ENCODE measurements at regions not wholly inside any gene's neighbourhood (a gene's known extent, or its start where the extent isn't known, plus 50 kb on each side); places are given as distances from the start of the nearest gene placed in this dataset.

- TF ChIP-seq, protein P1, sequence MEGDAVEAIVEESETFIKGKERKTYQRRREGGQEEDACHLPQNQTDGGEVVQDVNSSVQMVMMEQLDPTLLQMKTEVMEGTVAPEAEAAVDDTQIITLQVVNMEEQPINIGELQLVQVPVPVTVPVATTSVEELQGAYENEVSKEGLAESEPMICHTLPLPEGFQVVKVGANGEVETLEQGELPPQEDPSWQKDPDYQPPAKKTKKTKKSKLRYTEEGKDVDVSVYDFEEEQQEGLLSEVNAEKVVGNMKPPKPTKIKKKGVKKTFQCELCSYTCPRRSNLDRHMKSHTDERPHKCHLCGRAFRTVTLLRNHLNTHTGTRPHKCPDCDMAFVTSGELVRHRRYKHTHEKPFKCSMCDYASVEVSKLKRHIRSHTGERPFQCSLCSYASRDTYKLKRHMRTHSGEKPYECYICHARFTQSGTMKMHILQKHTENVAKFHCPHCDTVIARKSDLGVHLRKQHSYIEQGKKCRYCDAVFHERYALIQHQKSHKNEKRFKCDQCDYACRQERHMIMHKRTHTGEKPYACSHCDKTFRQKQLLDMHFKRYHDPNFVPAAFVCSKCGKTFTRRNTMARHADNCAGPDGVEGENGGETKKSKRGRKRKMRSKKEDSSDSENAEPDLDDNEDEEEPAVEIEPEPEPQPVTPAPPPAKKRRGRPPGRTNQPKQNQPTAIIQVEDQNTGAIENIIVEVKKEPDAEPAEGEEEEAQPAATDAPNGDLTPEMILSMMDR (IDR thresholded peaks at IDR 0.05), result no peak
Measured at GRCh38 chr2:19728125-19728524, 173.7 kb downstream of the TTC32 start.

- TF ChIP-seq, protein P1 (IDR thresholded peaks at IDR 0.05), result no peak
Measured at GRCh38 chr2:19725392-19725791, 176.4 kb downstream of the TTC32 start.

GRCh38 chr2:19723021-19723420, 178.8 kb downstream of the TTC32 start:
- TF ChIP-seq, protein P1 (IDR thresholded peaks at IDR 0.05), result no peak

GRCh38 chr2:19722531-19722971, 179.2 kb downstream of the TTC32 start:
- TF ChIP-seq, protein P1 (IDR thresholded peaks at IDR 0.05), result no peak

GRCh38 chr2:19720306-19720705, 181.5 kb downstream of the TTC32 start:
- TF ChIP-seq, protein P1 (IDR thresholded peaks at IDR 0.05), result no peak

DNA sequence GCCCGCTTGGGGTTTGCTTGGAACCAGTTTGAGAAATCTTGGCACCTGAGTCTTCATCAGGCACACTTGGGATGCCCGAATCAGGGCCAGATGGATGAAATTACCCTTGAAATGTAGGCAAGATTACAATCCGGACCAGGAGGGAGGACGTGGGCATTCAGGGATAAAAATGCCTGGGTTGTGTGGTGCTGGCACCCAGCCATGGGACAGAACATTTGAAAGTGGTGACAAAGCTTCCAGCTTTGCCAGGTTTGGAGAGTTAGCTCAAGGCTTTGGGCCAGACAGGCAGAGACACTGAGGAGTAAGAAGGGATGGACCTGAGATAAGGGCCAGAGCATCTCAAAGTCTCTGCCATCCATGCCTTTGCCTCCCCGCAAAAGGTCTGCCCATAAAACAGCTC, 182.2 kb downstream of the TTC32 start:
- TF ChIP-seq, protein P1 (IDR thresholded peaks at IDR 0.05), result no peak

DNA sequence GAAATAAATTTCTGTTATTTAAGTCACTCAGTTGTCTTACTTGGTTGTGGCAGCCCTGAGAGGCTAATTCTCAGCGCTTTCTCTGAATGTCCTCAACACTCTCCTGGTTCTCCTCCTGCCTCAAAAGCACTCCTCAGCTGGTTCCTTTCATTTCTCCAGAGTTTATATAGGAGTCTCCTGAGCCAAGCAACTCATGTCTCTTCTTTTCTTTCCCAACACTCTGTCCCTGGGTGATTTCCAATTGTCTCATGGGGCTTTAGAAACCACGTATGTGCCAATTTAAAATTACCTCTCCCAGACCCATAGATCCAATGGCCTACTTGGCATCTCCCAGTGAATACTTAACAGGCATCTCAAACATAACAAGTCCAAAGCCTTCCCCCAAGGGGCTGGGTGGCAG, 184.3 kb downstream of the TTC32 start:
- TF ChIP-seq, protein P1 (IDR thresholded peaks at IDR 0.05), result no peak

- TF ChIP-seq, protein P1 (IDR thresholded peaks at IDR 0.05), result no peak
Measured at GRCh38 chr2:19714926-19715325, 186.9 kb downstream of the TTC32 start.

Data from LNCAP (cell line).